Stimulated activated CD8-positive, alpha-beta memory T cell treated with anti-CD3 and anti-CD28 coated beads, Interleukin-7, amount 100 ng/mL, for 4 hours (primary cell): ENCODE measurements at regions not wholly inside any gene's neighbourhood (a gene's known extent, or its start where the extent isn't known, plus 50 kb on each side); places are given as distances from the start of the nearest gene placed in this dataset.
"Not testable (repeated sequence)": the region's sequence is repeated elsewhere in the genome, so short reads cannot be mapped to it uniquely, and the experiment has no call there.

ENCODE experiments used
- DNase-seq, 2 donors: peaks; one replicate each; pipeline ENCODE4 v3.0.0-alpha.2; 2020; ENCODE audit warnings: low read depth in 2 of 2

GRCh38 chr2:60356346-60356745 is 197.1 kb downstream of the BCL11A start:
- DNase-seq, result no peak

GRCh38 chr2:60355849-60356261 is 197.6 kb downstream of the BCL11A start:
- DNase-seq, result no peak

GRCh38 chr2:60354713-60355112 is 198.7 kb downstream of the BCL11A start:
- no peak for DNase-seq

- DNase-seq, result no peak
These were observed 199.6 kb downstream of the BCL11A start for GRCh38 chr2:60353863-60354262.

GRCh38 chr2:60353406-60353800 is 200.1 kb downstream of the BCL11A start:
- DNase-seq, result no peak

GRCh38 chr2:60352491-60353405 is 200.7 kb downstream of the BCL11A start:
- DNase-seq, result no peak

GRCh38 chr2:60351802-60352201 is 201.7 kb downstream of the BCL11A start:
- no peak for DNase-seq

GRCh38 chr2:60351321-60351720 is 202.1 kb downstream of the BCL11A start:
- DNase-seq, result no peak

- no peak for DNase-seq
These were observed 202.7 kb downstream of the BCL11A start for GRCh38 chr2:60350791-60351190.

GRCh38 chr2:60347781-60348180 is 205.7 kb downstream of the BCL11A start:
- DNase-seq, result no peak

- not testable (repeated sequence) for DNase-seq
These were observed 211.0 kb downstream of the BCL11A start for GRCh38 chr2:60342491-60342890.

GRCh38 chr2:60341151-60341550 is 212.3 kb downstream of the BCL11A start:
- no peak for DNase-seq

- no peak for DNase-seq
These were observed 214.2 kb downstream of the BCL11A start for GRCh38 chr2:60339286-60339685.

GRCh38 chr2:60337142-60337497 is 216.3 kb downstream of the BCL11A start:
- no peak for DNase-seq

- no peak for DNase-seq
These were observed 216.9 kb downstream of the BCL11A start for GRCh38 chr2:60336442-60337141.

- DNase-seq, result no peak
These were observed 217.8 kb downstream of the BCL11A start for GRCh38 chr2:60335533-60336237.

- no peak for DNase-seq
These were observed 218.8 kb downstream of the BCL11A start for GRCh38 chr2:60334610-60335009.

- DNase-seq, result no peak
These were observed 220.2 kb downstream of the BCL11A start for GRCh38 chr2:60333264-60333663.

GRCh38 chr2:60331115-60331809 is 222.2 kb downstream of the BCL11A start:
- no peak for DNase-seq

GRCh38 chr2:60329225-60329624 is 224.2 kb downstream of the BCL11A start:
- no peak for DNase-seq

- DNase-seq, result no peak
These were observed 228.9 kb downstream of the BCL11A start for GRCh38 chr2:60324536-60324935.

GRCh38 chr2:60321816-60322215 is 231.6 kb downstream of the BCL11A start:
- DNase-seq, result no peak
